ENCODE measurements at regions not wholly inside any gene's neighbourhood (a gene's known extent, or its start where the extent isn't known, plus 50 kb on each side); places are given as distances from the start of the nearest gene placed in this dataset.

GRCh38 chr3:74676-75243, 121.8 kb upstream of the CHL1 start:
- Histone ChIP-seq H3K27me3 (ENCODE audit: control insufficient read depth in 2 of 2, insufficient read depth in 2 of 2, low read length in 2 of 2) (no peaks in the 10 kb centered on the region), H3K4me3 (ENCODE audit: low read length in 2 of 2) (no peak overlapping the region), H3K27ac (ENCODE audit: low read depth in 2 of 2, low read length in 2 of 2) (peak overlapping the region; percentile 67 to 70), H3K36me3 (ENCODE audit: control insufficient read depth in 2 of 2, insufficient read depth in 2 of 2, low read length in 2 of 2) (no peaks in the 10 kb centered on the region), H3K9me3 (ENCODE audit: control insufficient read depth in 2 of 2, low read length in 2 of 2) (no peaks in the 10 kb centered on the region), H3K9ac (ENCODE audit: low read depth in 1 of 2, low read length in 2 of 2) (no peak overlapping the region), H3K4me1 (ENCODE audit: control insufficient read depth in 2 of 2, insufficient read depth in 2 of 2, low read length in 2 of 2) (peaks cover 0 to 2% of the 10 kb centered on the region in 2 donors)

- Histone ChIP-seq H3K4me3 (ENCODE audit: low read length in 2 of 2) (no peak overlapping the region), H3K4me1 (ENCODE audit: control insufficient read depth in 2 of 2, insufficient read depth in 2 of 2, low read length in 2 of 2) (peaks cover 0 to 2% of the 10 kb centered on the region in 2 donors), H3K9me3 (ENCODE audit: control insufficient read depth in 2 of 2, low read length in 2 of 2) (no peaks in the 10 kb centered on the region), H3K27me3 (ENCODE audit: control insufficient read depth in 2 of 2, insufficient read depth in 2 of 2, low read length in 2 of 2) (no peaks in the 10 kb centered on the region), H3K27ac (ENCODE audit: low read depth in 2 of 2, low read length in 2 of 2) (peak overlapping the region; percentile 67 to 70), H3K9ac (ENCODE audit: low read depth in 1 of 2, low read length in 2 of 2) (no peak overlapping the region), H3K36me3 (ENCODE audit: control insufficient read depth in 2 of 2, insufficient read depth in 2 of 2, low read length in 2 of 2) (no peaks in the 10 kb centered on the region)
Measured at GRCh38 chr3:75260-75659, 121.3 kb upstream of the CHL1 start.

GRCh38 chr3:79542-79941, 117.0 kb upstream of the CHL1 start:
- Histone ChIP-seq H3K9me3 (ENCODE audit: control insufficient read depth in 2 of 2, low read length in 2 of 2) (no peaks in the 10 kb centered on the region), H3K27me3 (ENCODE audit: control insufficient read depth in 2 of 2, insufficient read depth in 2 of 2, low read length in 2 of 2) (no peaks in the 10 kb centered on the region), H3K4me1 (ENCODE audit: control insufficient read depth in 2 of 2, insufficient read depth in 2 of 2, low read length in 2 of 2) (peaks cover 0 to 2% of the 10 kb centered on the region in 2 donors), H3K36me3 (ENCODE audit: control insufficient read depth in 2 of 2, insufficient read depth in 2 of 2, low read length in 2 of 2) (no peaks in the 10 kb centered on the region), H3K4me3 (ENCODE audit: low read length in 2 of 2) (no peak overlapping the region), H3K27ac (ENCODE audit: low read depth in 2 of 2, low read length in 2 of 2) (no peak overlapping the region), H3K9ac (ENCODE audit: low read depth in 1 of 2, low read length in 2 of 2) (no peak overlapping the region)

- Histone ChIP-seq H3K9me3 (ENCODE audit: control insufficient read depth in 2 of 2, low read length in 2 of 2) (no peaks in the 10 kb centered on the region), H3K27me3 (ENCODE audit: control insufficient read depth in 2 of 2, insufficient read depth in 2 of 2, low read length in 2 of 2) (no peaks in the 10 kb centered on the region), H3K36me3 (ENCODE audit: control insufficient read depth in 2 of 2, insufficient read depth in 2 of 2, low read length in 2 of 2) (no peaks in the 10 kb centered on the region), H3K9ac (ENCODE audit: low read depth in 1 of 2, low read length in 2 of 2) (no peak overlapping the region), H3K4me3 (ENCODE audit: low read length in 2 of 2) (no peak overlapping the region), H3K4me1 (ENCODE audit: control insufficient read depth in 2 of 2, insufficient read depth in 2 of 2, low read length in 2 of 2) (no peaks in the 10 kb centered on the region), H3K27ac (ENCODE audit: low read depth in 2 of 2, low read length in 2 of 2) (no peak overlapping the region)
Measured at GRCh38 chr3:82508-82907, 114.1 kb upstream of the CHL1 start.

GRCh38 chr3:83096-83495, 113.5 kb upstream of the CHL1 start:
- Histone ChIP-seq H3K4me1 (ENCODE audit: control insufficient read depth in 2 of 2, insufficient read depth in 2 of 2, low read length in 2 of 2) (no peaks in the 10 kb centered on the region), H3K9ac (ENCODE audit: low read depth in 1 of 2, low read length in 2 of 2) (no peak overlapping the region), H3K4me3 (ENCODE audit: low read length in 2 of 2) (no peak overlapping the region), H3K36me3 (ENCODE audit: control insufficient read depth in 2 of 2, insufficient read depth in 2 of 2, low read length in 2 of 2) (no peaks in the 10 kb centered on the region), H3K9me3 (ENCODE audit: control insufficient read depth in 2 of 2, low read length in 2 of 2) (no peaks in the 10 kb centered on the region), H3K27me3 (ENCODE audit: control insufficient read depth in 2 of 2, insufficient read depth in 2 of 2, low read length in 2 of 2) (no peaks in the 10 kb centered on the region), H3K27ac (ENCODE audit: low read depth in 2 of 2, low read length in 2 of 2) (no peak overlapping the region)

GRCh38 chr3:85180-85579, 111.4 kb upstream of the CHL1 start:
- Histone ChIP-seq H3K4me3 (ENCODE audit: low read length in 2 of 2) (no peak overlapping the region), H3K27me3 (ENCODE audit: control insufficient read depth in 2 of 2, insufficient read depth in 2 of 2, low read length in 2 of 2) (no peaks in the 10 kb centered on the region), H3K9ac (ENCODE audit: low read depth in 1 of 2, low read length in 2 of 2) (no peak overlapping the region), H3K4me1 (ENCODE audit: control insufficient read depth in 2 of 2, insufficient read depth in 2 of 2, low read length in 2 of 2) (no peaks in the 10 kb centered on the region), H3K9me3 (ENCODE audit: control insufficient read depth in 2 of 2, low read length in 2 of 2) (no peaks in the 10 kb centered on the region), H3K36me3 (ENCODE audit: control insufficient read depth in 2 of 2, insufficient read depth in 2 of 2, low read length in 2 of 2) (no peaks in the 10 kb centered on the region), H3K27ac (ENCODE audit: low read depth in 2 of 2, low read length in 2 of 2) (no peak overlapping the region)

- H3K27me3 ChIP-seq (ENCODE audit: control insufficient read depth in 2 of 2, insufficient read depth in 2 of 2, low read length in 2 of 2), result no peaks in the 10 kb centered on the region
- H3K27ac ChIP-seq (ENCODE audit: low read depth in 2 of 2, low read length in 2 of 2), result no peak overlapping the region
- H3K4me3 ChIP-seq (ENCODE audit: low read length in 2 of 2), result no peak overlapping the region
- no peaks in the 10 kb centered on the region for H3K9me3 ChIP-seq (ENCODE audit: control insufficient read depth in 2 of 2, low read length in 2 of 2)
- H3K9ac ChIP-seq (ENCODE audit: low read depth in 1 of 2, low read length in 2 of 2), result no peak overlapping the region
- no peaks in the 10 kb centered on the region for H3K4me1 ChIP-seq (ENCODE audit: control insufficient read depth in 2 of 2, insufficient read depth in 2 of 2, low read length in 2 of 2)
- no peaks in the 10 kb centered on the region for H3K36me3 ChIP-seq (ENCODE audit: control insufficient read depth in 2 of 2, insufficient read depth in 2 of 2, low read length in 2 of 2)
Measured at GRCh38 chr3:88267-88666, 108.3 kb upstream of the CHL1 start.

- Histone ChIP-seq H3K4me1 (ENCODE audit: control insufficient read depth in 2 of 2, insufficient read depth in 2 of 2, low read length in 2 of 2) (no peaks in the 10 kb centered on the region), H3K9me3 (ENCODE audit: control insufficient read depth in 2 of 2, low read length in 2 of 2) (no peaks in the 10 kb centered on the region), H3K27ac (ENCODE audit: low read depth in 2 of 2, low read length in 2 of 2) (no peak overlapping the region), H3K9ac (ENCODE audit: low read depth in 1 of 2, low read length in 2 of 2) (no peak overlapping the region), H3K27me3 (ENCODE audit: control insufficient read depth in 2 of 2, insufficient read depth in 2 of 2, low read length in 2 of 2) (no peaks in the 10 kb centered on the region), H3K36me3 (ENCODE audit: control insufficient read depth in 2 of 2, insufficient read depth in 2 of 2, low read length in 2 of 2) (no peaks in the 10 kb centered on the region), H3K4me3 (ENCODE audit: low read length in 2 of 2) (no peak overlapping the region)
Measured at GRCh38 chr3:93746-94145, 102.8 kb upstream of the CHL1 start.

GRCh38 chr3:96259-96658, 100.3 kb upstream of the CHL1 start:
- H3K9ac ChIP-seq (ENCODE audit: low read depth in 1 of 2, low read length in 2 of 2), result no peak overlapping the region
- no peaks in the 10 kb centered on the region for H3K27me3 ChIP-seq (ENCODE audit: control insufficient read depth in 2 of 2, insufficient read depth in 2 of 2, low read length in 2 of 2)
- H3K27ac ChIP-seq (ENCODE audit: low read depth in 2 of 2, low read length in 2 of 2), result no peak overlapping the region
- no peaks in the 10 kb centered on the region for H3K9me3 ChIP-seq (ENCODE audit: control insufficient read depth in 2 of 2, low read length in 2 of 2)
- no peaks in the 10 kb centered on the region for H3K36me3 ChIP-seq (ENCODE audit: control insufficient read depth in 2 of 2, insufficient read depth in 2 of 2, low read length in 2 of 2)
- no peak overlapping the region for H3K4me3 ChIP-seq (ENCODE audit: low read length in 2 of 2)
- H3K4me1 ChIP-seq (ENCODE audit: control insufficient read depth in 2 of 2, insufficient read depth in 2 of 2, low read length in 2 of 2), result no peaks in the 10 kb centered on the region

- Histone ChIP-seq H3K4me3 (ENCODE audit: low read length in 2 of 2) (no peak overlapping the region), H3K9ac (ENCODE audit: low read depth in 1 of 2, low read length in 2 of 2) (no peak overlapping the region), H3K9me3 (ENCODE audit: control insufficient read depth in 2 of 2, low read length in 2 of 2) (no peaks in the 10 kb centered on the region), H3K36me3 (ENCODE audit: control insufficient read depth in 2 of 2, insufficient read depth in 2 of 2, low read length in 2 of 2) (no peaks in the 10 kb centered on the region), H3K27ac (ENCODE audit: low read depth in 2 of 2, low read length in 2 of 2) (no peak overlapping the region), H3K4me1 (ENCODE audit: control insufficient read depth in 2 of 2, insufficient read depth in 2 of 2, low read length in 2 of 2) (no peaks in the 10 kb centered on the region), H3K27me3 (ENCODE audit: control insufficient read depth in 2 of 2, insufficient read depth in 2 of 2, low read length in 2 of 2) (no peaks in the 10 kb centered on the region)
Measured at GRCh38 chr3:97417-98258, 98.9 kb upstream of the CHL1 start.
